ENCODE measurements at regions not wholly inside any gene's neighbourhood (a gene's known extent, or its start where the extent isn't known, plus 50 kb on each side); places are given as distances from the start of the nearest gene placed in this dataset.

DNA sequence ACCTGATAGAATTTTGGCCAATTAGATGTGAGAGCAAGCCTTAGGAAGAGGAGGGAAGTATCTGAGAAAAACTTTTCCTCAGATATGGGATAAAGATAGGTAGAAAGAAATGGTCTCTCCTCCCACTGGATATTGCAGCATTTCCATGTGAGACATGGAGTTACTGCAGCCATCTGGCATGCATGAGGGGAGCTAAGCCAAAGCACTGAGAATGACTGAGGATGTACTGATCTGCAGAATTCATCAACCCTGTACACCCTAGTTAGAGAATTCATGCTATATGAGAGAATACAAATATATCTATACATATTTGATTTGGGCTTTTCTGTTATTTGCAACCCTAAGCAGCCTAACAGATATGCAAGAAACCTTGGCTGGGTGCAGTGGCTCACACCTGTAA, 52.5 kb upstream of the RPL34 start:
- no peak for DNase-seq (ENCODE audit: low spot score)
- intact Hi-C loops (cut with DNase I) = no loop called here

DNA sequence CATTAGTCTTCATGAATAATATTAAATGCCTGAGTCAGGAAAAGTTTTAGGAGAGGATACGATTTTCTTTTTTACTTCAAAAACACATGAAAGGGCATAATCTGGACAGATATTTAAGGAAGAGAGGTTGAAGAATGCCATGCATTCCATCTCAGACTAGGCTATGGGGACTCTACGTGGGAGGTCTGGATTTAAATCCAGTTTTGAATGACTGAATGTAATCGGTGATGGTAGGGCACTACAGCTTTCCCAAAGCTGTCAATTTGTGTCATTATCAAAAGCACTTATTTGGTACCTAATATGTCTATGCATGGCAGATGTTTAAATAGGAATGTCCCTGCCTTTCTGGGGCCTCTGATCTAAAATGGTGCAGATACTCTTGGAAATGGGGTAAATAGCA, 59.3 kb upstream of the RPL34 start:
- intact Hi-C loops (cut with DNase I) = no loop called here
- no peak for DNase-seq (ENCODE audit: low spot score)

DNA sequence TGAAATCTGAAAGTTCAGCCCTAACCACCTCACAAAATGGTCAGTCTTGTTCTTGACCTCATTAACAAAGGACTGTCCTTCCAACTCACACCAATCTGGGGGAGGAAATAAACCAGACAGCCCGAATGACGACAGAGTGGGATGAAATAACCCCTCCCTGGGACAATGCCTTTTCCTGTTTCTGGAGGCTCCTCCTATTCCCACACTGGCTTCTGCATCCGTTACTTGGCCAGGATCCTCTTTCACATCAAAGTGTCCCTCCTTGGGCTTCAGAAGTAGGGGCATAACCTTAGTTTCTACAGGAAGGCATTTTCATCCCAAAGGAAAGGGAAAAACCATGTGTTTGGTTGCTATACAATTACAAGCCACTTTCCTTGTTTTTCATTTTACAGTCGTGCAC, 59.8 kb upstream of the RPL34 start:
- intact Hi-C loops (cut with DNase I) = no loop called here
- DNase-seq (ENCODE audit: low spot score) = no peak

DNA sequence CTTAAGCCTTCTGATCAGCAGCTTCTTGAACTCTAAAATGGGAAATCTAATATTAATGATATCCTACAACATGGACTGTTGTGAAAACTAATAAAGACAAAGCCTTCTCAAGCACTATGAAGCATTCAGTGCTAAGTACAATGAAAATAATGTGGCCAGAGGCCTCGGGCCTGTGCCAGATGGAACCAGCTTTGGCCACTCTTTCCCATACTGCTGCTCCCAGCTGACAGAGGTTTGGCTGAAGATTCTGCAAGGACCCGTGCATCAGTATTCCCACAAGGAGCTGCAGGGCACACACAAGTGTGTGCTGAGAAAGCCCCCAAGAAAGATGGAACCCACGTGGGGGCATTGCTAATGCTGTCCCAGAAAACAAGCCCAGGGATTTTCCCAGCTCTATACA, 60.5 kb upstream of the RPL34 start:
- intact Hi-C loops (cut with DNase I) = no loop called here
- DNase-seq (ENCODE audit: low spot score) = no peak

DNA sequence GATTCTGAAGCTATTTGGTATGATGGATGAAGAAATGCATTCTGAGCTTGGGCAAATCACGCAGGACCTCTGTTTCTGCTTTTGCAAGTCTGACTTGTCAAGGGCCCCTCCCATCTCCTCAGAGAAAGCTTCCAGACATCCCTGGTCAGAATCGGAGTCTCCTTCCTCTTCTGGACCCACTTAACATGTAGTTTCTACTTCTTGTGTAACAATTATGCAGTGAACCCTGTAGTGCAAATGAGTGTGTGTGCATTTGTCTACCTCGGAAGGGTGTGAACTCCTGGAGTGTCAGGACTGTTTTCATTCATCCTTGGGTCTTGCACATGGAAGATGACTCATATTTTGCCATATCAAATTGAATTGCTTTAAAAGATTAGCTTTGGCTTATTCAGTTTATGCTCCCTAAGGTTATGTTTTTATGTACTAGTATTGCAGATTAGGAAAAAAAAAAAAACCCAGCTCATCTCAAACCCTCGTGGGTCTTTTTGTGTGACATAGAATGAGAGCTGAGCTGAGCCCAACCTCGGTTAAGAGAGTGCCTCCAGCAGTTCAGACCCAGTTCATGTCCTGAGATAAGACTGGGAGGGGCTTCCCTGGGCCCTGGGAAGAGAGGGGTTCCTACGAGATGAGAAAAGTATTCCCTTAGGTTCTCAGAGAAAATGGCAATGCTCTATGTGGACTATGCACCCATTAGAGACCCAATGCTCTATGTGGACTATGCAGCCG, 61.1 kb upstream of the RPL34 start:
- no peak for DNase-seq (ENCODE audit: low spot score)
- intact Hi-C loops (cut with DNase I) = no loop called here

DNA sequence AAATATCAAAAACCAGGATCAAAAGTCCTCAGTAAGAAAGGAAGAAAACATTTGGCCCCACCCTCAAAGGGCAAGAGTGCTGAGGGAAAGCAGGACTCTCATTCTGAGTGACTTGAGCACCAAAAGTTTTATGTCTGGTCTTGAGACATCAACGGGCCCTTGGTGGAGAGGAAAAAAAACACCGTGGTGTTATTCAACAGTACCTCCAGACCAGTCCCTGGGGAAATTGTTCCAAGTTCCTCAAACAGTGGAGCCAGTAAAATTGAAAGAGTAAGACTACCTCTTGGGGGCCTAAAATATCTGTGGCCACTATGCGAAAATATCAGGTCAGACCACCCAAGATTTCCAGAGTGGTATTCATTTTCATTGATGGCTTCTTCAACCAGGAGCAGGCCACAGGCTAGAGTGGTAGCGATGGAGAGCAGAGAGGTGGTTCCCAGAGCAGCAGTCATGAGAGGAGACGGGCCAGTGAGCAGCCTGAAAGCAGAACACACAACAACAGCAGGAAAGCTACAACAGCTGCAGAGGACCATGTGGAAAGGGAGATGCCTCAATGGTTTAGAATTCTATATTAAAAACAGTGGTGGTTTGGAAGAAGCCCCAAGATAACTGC, 63.7 kb upstream of the RPL34 start:
- intact Hi-C loops (cut with DNase I) = no loop called here
- no peak for DNase-seq (ENCODE audit: low spot score)

DNA sequence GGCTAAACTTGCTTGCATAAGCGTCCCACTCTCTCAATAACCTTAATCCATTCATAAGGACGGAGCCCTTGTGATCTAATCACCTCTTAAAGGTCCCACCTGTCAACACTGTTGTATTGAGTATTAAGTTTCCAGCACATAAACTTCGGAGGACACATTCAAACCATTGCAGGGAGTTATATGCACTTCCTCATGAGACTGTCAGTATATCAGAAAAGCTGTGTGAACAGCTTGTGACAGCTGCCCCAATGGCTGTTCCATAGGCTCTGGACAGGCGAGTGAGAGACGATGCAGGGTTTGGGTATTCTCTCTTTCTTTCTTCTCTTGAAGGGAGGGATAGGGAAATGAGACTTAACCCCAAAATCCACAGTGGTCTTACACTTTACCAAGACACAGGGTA, 64.2 kb upstream of the RPL34 start:
- DNase-seq (ENCODE audit: low spot score) = no peak

DNA sequence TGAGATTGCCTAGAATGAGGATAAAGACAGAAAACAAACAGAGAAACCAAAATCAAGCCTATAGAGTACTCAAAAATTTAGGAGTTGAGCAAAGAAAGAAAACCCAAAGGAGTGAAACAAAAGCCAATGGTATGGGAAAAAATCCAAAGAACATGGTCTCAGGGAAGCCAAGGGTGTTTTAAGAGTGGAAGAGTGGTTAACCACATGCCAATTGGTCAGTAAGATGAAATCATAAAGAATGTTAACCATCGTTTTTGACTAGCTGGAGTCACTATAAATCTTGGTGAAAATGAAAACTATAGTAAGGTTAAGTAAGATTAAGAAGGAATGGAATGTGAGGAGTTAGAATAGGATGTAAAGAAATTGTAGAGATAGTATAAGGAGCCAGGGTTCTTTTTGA, 64.7 kb upstream of the RPL34 start:
- intact Hi-C loops (cut with DNase I) = no loop called here
- no peak for DNase-seq (ENCODE audit: low spot score)

More for the DNA sequence above, 64.2 kb upstream of the RPL34 start:
- intact Hi-C loops (cut with DNase I) = no loop called here

DNA sequence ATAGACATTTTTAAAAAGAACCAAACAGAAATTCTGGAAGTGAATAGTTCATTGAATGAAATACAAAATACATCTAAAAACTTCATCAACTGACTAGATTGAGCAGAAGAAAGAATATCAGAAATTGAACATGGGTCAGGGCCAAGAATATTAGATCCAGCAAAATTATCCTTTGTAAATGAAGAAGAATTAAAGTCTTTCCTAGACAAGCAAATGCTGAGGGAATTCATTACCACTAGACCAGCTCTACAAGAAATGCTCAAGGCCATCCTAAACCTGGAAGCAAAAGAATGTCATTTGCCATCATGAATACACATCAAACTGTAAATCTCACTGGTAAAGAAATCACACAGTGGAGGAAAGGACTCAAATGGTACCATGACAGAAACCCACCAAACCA, 72.7 kb upstream of the RPL34 start:
- DNase-seq (ENCODE audit: low spot score) = no peak

DNA sequence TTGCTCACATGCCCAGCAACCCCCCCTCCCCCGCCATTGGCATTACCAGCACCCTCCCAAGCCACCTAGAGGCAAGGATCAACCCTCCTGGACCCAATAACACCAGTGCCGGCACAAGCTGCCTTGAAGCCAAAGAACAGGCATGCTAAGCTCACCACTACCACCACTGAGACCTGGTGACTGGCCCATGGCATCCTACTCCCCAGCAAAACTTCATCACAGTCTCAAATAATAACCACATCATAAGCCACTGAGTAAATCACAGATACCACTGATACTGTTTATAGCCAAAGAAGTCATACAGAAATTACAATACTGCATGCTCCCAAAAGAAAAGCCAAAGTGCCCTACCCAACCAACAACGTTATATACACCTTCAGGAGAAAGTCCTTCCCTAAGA, 73.6 kb upstream of the RPL34 start:
- DNase-seq (ENCODE audit: low spot score) = no peak
- intact Hi-C loops (cut with DNase I) = no loop called here

More for the DNA sequence above, 72.7 kb upstream of the RPL34 start:
- intact Hi-C loops (cut with DNase I) = no loop called here

DNA sequence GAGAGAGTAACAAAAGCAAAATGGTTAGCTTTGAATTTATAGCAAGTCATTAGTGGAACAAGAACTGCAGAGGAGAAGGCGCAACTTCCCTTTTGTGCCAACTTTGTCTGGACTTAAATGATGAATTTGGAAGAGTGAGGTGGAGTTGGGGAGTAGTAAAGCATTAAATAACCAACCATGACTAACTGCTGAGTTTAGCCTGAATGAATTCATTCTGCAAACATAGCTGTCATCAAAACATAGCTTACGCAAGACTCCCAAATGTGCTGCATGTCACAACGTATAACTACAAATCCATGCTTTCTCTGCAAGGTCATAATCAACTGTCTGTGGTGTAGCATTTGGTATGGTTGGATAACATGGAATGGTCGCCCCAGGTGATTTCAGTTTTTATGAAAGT, 75.9 kb upstream of the RPL34 start:
- intact Hi-C loops (cut with DNase I) = no loop called here

DNA sequence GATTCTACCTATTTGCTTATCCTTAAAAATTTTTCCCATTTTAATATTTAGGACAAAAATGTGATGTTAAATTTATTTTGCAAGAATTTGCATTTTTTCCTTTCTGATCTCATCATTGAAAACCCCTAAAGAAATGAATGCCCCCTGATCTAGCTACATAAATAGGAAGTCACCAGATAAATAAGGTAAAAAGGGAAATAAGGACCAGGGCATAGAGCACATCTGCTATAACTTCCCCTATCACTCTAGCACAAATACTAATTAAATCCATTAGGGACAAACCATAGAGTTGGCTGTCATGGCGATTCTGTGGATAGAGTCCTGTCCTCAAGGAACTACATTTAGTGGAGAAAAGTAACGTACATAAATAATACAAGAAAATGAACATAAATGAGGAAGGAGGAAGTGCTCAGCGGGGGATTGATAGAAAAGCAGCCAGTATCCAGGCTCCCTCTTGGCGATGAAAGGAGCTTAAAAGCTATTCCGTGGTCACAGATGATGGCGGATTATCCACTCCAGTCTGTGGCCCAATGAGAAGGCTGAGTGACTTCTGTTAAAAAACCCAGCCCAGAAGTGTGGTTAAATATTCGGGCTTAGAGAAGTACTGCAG, 76.9 kb upstream of the RPL34 start:
- intact Hi-C loops (cut with DNase I) = no loop called here
- no peak for DNase-seq (ENCODE audit: low spot score)

More for the DNA sequence above, 75.9 kb upstream of the RPL34 start:
- no peak for DNase-seq (ENCODE audit: low spot score)

DNA sequence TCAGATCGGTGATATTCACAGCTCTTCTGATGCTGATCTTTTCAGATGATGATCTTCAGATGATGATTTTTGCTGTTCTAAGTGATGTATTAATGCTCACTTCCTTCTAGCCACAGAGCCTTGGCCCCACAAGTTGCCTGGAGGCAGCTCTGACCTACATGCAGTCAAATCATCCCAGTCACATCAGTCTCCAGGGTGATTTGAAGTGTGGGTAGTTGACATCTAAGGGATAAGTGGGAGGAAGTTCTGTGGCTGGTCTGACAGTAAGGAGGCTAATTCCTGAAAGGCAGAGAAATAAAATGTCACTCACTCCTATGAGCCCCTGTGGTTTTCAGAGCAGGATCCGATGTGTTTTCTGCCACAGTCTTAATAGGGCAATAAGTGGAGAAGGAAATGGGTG, 79.8 kb upstream of the RPL34 start:
- DNase-seq (ENCODE audit: low spot score) = no peak
- intact Hi-C loops (cut with DNase I) = no loop called here

DNA sequence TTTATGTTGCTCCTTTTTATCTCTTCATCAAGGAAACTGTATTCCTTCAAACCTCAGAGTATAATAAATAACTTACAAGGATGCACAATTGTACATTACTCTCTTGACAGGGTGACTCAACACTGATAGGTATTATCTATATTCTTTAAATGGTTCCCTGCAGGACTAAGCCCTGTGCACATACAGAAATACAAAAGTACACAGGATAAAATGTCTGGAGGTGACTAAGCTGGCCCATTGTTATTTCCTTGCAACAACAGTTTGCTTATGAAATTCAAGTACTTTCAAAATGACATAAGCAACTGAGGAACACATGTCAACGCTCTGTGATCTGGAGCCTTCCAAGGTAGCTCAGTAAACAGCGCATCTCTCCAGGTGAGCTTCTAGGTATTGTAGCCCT, 83.8 kb upstream of the RPL34 start:
- intact Hi-C loops (cut with DNase I) = no loop called here
- no peak for DNase-seq (ENCODE audit: low spot score)

DNA sequence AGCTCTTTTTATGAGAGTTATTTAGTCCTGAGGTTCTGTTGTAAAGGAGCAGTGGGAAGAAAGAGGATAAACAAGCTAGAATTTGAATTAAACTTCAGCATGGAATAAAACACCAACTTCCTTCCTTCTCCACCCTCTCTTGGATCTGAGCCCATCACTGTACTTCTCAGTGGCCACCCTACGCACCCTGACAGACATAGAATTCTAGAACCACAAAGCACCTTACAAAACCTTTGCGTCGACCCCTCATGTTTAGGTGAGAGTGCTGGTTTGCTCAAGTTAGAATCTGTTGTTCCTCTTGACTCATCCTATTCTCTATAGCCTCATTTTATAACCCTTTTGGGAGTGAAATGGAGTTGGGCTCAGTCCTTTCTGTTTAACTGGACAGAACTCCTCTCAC, 84.6 kb upstream of the RPL34 start:
- DNase-seq (ENCODE audit: low spot score) = no peak
- intact Hi-C loops (cut with DNase I) = no loop called here

DNA sequence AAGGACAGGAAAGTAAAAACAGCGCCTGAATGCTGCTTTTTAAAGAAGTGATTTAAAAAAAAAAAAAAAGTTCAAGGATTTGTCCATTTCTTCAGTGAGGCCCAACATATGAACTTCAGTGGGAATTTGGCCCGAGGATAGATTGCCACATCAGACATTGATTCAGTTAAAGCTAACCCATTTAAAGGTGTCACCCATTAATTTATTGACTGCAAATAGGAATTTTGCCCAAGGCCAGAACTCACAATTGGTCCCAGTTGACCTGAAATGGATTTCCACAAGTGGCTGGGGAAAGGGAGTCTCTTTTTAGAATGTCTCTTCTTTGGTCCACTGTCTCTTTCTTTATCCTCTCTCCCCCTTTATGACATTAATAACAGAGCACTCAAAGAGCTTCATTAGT, 86.5 kb upstream of the RPL34 start:
- intact Hi-C loops (cut with DNase I) = no loop called here
- no peak for DNase-seq (ENCODE audit: low spot score)

DNA sequence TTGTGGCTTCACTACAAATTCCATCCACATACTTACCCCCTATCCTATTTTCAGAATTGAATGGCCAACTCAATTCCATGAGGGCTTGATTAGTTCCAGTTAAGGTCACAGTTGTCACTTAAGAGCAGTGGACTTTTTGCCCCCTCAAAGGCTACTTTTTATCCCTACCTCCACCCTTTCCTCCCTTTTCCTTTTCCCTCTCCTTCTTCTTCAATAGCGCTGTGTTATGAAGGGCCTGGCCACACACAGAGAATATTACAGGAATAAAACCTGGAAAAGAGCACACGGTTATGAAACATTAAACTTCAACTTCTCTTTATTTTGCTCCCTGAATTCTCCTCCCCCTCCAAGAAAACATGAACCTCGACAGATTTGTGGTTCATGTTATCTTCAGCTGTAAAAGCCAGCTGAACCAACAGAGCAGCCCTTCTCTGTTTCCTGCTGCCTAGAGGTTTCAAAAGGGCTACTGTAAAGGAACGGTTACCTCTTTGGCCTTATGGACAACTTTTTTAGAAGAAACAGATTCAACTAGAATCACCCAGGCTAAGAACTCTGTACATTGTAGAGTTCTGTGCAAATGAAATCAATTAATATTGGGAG, 87.0 kb upstream of the RPL34 start:
- intact Hi-C loops (cut with DNase I) = no loop called here
- no peak for DNase-seq (ENCODE audit: low spot score)

DNA sequence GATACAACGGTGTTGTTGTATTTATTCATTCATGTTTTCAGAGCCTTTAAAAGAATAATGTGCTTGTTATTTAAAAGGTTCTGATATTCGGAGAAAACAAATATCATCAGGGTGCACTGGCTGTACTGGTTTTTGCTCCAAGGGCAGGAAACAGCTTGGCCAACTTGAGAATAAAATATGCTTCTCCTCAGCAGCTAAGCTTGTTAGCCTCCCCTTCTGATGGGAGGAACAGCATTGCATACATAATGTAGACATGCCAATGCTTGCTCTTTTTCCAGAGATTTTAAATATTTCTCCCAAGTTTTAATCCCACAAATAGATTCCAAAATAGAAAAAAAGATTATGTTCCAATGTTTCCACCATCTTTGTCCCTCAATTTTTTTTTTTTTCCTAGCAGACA, 87.6 kb upstream of the RPL34 start:
- intact Hi-C loops (cut with DNase I) = no loop called here
- no peak for DNase-seq (ENCODE audit: low spot score)

DNA sequence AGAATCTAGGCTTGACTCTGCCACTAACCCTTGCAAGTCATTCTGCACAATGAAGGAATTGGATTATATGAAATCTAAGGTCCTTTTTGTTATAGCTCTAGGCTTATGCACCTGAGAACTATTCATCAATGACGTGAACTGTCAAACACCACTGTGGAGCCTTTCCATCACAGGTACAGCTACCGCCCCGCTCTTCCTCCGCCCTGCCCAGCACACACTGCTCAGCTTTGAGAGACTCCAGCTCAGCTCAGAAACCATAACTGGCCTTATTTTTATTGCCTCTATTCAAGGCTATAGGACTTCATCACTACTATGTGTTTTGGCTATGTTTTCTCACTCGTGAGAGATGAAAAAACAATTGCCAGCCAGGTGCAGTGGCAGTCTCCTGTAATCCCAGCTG, 88.2 kb upstream of the RPL34 start:
- intact Hi-C loops (cut with DNase I) = no loop called here
- DNase-seq (ENCODE audit: low spot score) = no peak

DNA sequence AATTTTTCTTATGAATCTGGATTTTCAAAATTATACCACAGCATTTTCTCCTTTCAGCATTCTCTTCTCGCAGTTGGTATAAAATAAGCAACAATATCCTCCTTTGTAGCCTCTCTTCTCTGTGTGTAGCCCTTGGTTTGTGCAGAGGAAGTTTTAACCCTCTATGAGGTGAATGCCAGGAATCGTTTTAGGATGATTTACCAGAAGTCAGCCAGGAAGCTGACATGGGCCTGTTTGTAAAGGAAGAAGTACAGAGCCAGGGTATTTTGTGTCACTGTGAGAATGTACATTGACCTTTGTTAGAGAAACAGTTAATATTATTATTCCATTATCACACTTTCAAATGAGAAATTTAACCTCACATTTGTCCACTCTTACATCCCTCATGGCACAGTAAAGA, 88.9 kb upstream of the RPL34 start:
- intact Hi-C loops (cut with DNase I) = no loop called here
- no peak for DNase-seq (ENCODE audit: low spot score)

Data from posterior vena cava (tissue), 2 donors.